ENCODE measurements at regions not wholly inside any gene's neighbourhood (a gene's known extent, or its start where the extent isn't known, plus 50 kb on each side); places are given as distances from the start of the nearest gene placed in this dataset.

DNA sequence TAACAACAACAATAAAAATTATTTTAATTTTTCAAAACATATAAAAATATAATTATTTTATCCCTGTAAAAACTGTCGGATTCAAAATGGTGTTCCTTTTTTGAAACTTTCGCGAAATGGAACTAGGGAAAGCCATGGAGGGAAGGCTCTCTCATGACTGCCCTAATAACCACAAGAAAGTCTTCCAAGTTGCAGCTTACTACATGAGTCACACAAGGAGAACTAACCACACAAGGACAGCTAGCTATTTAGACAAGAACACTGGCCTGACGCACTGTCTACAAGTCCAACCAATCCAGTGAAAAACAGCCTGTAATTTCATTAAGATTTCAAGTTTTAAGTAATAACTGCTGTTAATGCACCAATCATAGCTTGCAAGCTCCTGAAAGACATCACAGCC lies 319.2 kb upstream of the PCDH9 start:
- TF ChIP-seq POLR2A (IDR thresholded peaks at IDR 0.05): no peak
- TF ChIP-seq, protein P1, sequence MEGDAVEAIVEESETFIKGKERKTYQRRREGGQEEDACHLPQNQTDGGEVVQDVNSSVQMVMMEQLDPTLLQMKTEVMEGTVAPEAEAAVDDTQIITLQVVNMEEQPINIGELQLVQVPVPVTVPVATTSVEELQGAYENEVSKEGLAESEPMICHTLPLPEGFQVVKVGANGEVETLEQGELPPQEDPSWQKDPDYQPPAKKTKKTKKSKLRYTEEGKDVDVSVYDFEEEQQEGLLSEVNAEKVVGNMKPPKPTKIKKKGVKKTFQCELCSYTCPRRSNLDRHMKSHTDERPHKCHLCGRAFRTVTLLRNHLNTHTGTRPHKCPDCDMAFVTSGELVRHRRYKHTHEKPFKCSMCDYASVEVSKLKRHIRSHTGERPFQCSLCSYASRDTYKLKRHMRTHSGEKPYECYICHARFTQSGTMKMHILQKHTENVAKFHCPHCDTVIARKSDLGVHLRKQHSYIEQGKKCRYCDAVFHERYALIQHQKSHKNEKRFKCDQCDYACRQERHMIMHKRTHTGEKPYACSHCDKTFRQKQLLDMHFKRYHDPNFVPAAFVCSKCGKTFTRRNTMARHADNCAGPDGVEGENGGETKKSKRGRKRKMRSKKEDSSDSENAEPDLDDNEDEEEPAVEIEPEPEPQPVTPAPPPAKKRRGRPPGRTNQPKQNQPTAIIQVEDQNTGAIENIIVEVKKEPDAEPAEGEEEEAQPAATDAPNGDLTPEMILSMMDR (IDR thresholded peaks at IDR 0.05): no peak
